Nephron (organoid): ENCODE measurements at regions not wholly inside any gene's neighbourhood (a gene's known extent, or its start where the extent isn't known, plus 50 kb on each side); places are given as distances from the start of the nearest gene placed in this dataset.

Experiments used
- H3K27ac Mint-ChIP-seq, 3 experiments: 2 replicates each; pipeline ENCODE4 v1.8.0; 2020; ENCODE audit warnings: mixed read lengths in 3 of 3, mild to moderate bottlenecking in 2 of 3, moderate library complexity in 1 of 3
- H3K27me3 Mint-ChIP-seq: 2 replicates; pipeline ENCODE4 v1.8.0; 2021; ENCODE audit warnings: low read depth, mild to moderate bottlenecking, moderate library complexity, mixed read lengths
- H3K36me3 Mint-ChIP-seq: 2 replicates; pipeline ENCODE4 v1.8.0; 2020; ENCODE audit warnings: low read depth, mixed read lengths
- H3K4me1 Mint-ChIP-seq: 2 replicates; pipeline ENCODE4 v1.8.0; 2020; ENCODE audit warnings: mixed read lengths
- H3K4me3 Mint-ChIP-seq, 3 experiments: 2 replicates each; pipeline ENCODE4 v1.8.0; 2020; ENCODE audit warnings: mild to moderate bottlenecking in 3 of 3, mixed read lengths in 3 of 3, moderate library complexity in 2 of 3
- H3K9me3 Mint-ChIP-seq: 2 replicates; pipeline ENCODE4 v1.8.0; 2020; ENCODE audit warnings: mixed read lengths
- CTCF ChIP-seq, 3 experiments: fragments of 200-600 bp; sonication (generic); IDR thresholded peaks; one replicate each; pipeline ENCODE4 v1.5.0; 2021; ENCODE audit warnings: antibody characterized with exemption in 3 of 3; ENCODE audit not compliant: unreplicated experiment in 3 of 3

- no peak overlapping the region for H3K4me3 Mint-ChIP-seq
- no peaks in the 10 kb centered on the region for H3K9me3 Mint-ChIP-seq
- H3K27me3 Mint-ChIP-seq, result no peaks in the 10 kb centered on the region
- H3K27ac Mint-ChIP-seq, result no peak overlapping the region
- H3K36me3 Mint-ChIP-seq, result no peaks in the 10 kb centered on the region
- no peak for TF ChIP-seq CTCF (IDR thresholded peaks at IDR 0.05; ENCODE audit: unreplicated experiment in 3 of 3)
- peaks cover 3% of the 10 kb centered on the region for H3K4me1 Mint-ChIP-seq
Observed at GRCh38 chr14:53350429-53350828, 197.3 kb upstream of the DDHD1 start.

GRCh38 chr14:53346988-53347387, 193.9 kb upstream of the DDHD1 start:
- TF ChIP-seq CTCF (IDR thresholded peaks at IDR 0.05; ENCODE audit: unreplicated experiment in 3 of 3), result no peak
- H3K4me3 Mint-ChIP-seq, result no peak overlapping the region
- H3K9me3 Mint-ChIP-seq, result no peaks in the 10 kb centered on the region
- no peaks in the 10 kb centered on the region for H3K4me1 Mint-ChIP-seq
- no peaks in the 10 kb centered on the region for H3K27me3 Mint-ChIP-seq
- no peak overlapping the region for H3K27ac Mint-ChIP-seq
- H3K36me3 Mint-ChIP-seq, result no peaks in the 10 kb centered on the region

GRCh38 chr14:53341324-53341723, 188.2 kb upstream of the DDHD1 start:
- no peak for TF ChIP-seq CTCF (IDR thresholded peaks at IDR 0.05; ENCODE audit: unreplicated experiment in 3 of 3)
- no peaks in the 10 kb centered on the region for H3K36me3 Mint-ChIP-seq
- no peaks in the 10 kb centered on the region for H3K4me1 Mint-ChIP-seq
- H3K27me3 Mint-ChIP-seq, result no peaks in the 10 kb centered on the region
- H3K9me3 Mint-ChIP-seq, result no peaks in the 10 kb centered on the region
- no peak overlapping the region for H3K27ac Mint-ChIP-seq
- H3K4me3 Mint-ChIP-seq, result no peak overlapping the region

- Mint-ChIP-seq H3K4me3 (no peak overlapping the region), H3K4me1 (no peaks in the 10 kb centered on the region), H3K27ac (no peak overlapping the region), H3K27me3 (no peaks in the 10 kb centered on the region), H3K36me3 (no peaks in the 10 kb centered on the region), H3K9me3 (no peaks in the 10 kb centered on the region)
- TF ChIP-seq CTCF (IDR thresholded peaks at IDR 0.05; ENCODE audit: unreplicated experiment in 3 of 3), result no peak
Observed at GRCh38 chr14:53338192-53338591, 185.1 kb upstream of the DDHD1 start.

DNA sequence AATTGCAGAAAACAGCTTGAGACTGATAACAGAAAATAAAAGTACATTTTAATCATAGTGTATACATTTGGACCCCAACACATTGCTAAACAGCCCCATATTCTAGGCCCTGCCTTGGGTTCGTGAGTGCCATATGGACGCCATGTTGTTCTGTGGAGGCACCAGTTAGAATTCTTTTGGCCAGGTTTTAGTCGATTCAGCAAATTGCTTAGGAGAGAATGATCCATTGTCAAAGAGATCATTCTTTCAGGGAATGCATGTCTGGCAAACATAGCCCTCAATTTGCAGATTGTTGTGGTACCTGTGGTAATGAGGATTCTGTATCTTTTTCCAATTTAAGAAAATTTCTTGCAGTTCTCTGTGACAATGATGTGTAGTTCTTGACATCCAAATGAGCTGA, 183.6 kb upstream of the DDHD1 start:
- Mint-ChIP-seq H3K4me3 (no peak overlapping the region), H3K36me3 (no peaks in the 10 kb centered on the region), H3K27ac (no peak overlapping the region), H3K9me3 (no peaks in the 10 kb centered on the region), H3K4me1 (peaks cover 4% of the 10 kb centered on the region), H3K27me3 (no peaks in the 10 kb centered on the region)
- TF ChIP-seq CTCF (IDR thresholded peaks at IDR 0.05; ENCODE audit: unreplicated experiment in 3 of 3), result no peak

GRCh38 chr14:53333809-53334208, 180.7 kb upstream of the DDHD1 start:
- Mint-ChIP-seq H3K4me3 (no peak overlapping the region), H3K36me3 (no peaks in the 10 kb centered on the region), H3K9me3 (no peaks in the 10 kb centered on the region), H3K4me1 (peaks cover 12% of the 10 kb centered on the region), H3K27me3 (peaks cover 2% of the 10 kb centered on the region), H3K27ac (no peak overlapping the region)
- TF ChIP-seq CTCF (IDR thresholded peaks at IDR 0.05; ENCODE audit: unreplicated experiment in 3 of 3), result no peak
